SKM-1 (cell line): ENCODE measurements at regions not wholly inside any gene's neighbourhood (a gene's known extent, or its start where the extent isn't known, plus 50 kb on each side); places are given as distances from the start of the nearest gene placed in this dataset.

Source experiments
- DNase-seq: peaks from one replicate; lab custom pipeline; 2025; ENCODE audit not compliant: unreplicated experiment; lab: John Stamatoyannopoulos, UW

- no peak for DNase-seq
These were observed 652.8 kb upstream of the SOX11 start for GRCh38 chr2:5039241-5039975.

- no peak for DNase-seq
These were observed 651.6 kb upstream of the SOX11 start for GRCh38 chr2:5040571-5040970.

GRCh38 chr2:5041501-5041900 lies 650.7 kb upstream of the SOX11 start:
- DNase-seq = no peak

GRCh38 chr2:5042666-5043440 lies 649.3 kb upstream of the SOX11 start:
- DNase-seq = no peak

- no peak for DNase-seq
These were observed 640.9 kb upstream of the SOX11 start for GRCh38 chr2:5051300-5051699.

- no peak for DNase-seq
These were observed 639.3 kb upstream of the SOX11 start for GRCh38 chr2:5052905-5053304.

- DNase-seq = no peak
These were observed 634.3 kb upstream of the SOX11 start for GRCh38 chr2:5057891-5058351.

- no peak for DNase-seq
These were observed 631.2 kb upstream of the SOX11 start for GRCh38 chr2:5060956-5061355.

- DNase-seq = no peak
These were observed 627.5 kb upstream of the SOX11 start for GRCh38 chr2:5064687-5065086.

- no peak for DNase-seq
These were observed 624.4 kb upstream of the SOX11 start for GRCh38 chr2:5067816-5068215.

GRCh38 chr2:5070257-5070656 lies 621.9 kb upstream of the SOX11 start:
- no peak for DNase-seq

- DNase-seq = no peak
These were observed 617.5 kb upstream of the SOX11 start for GRCh38 chr2:5074733-5075132.

- no peak for DNase-seq
These were observed 615.6 kb upstream of the SOX11 start for GRCh38 chr2:5076599-5076998.

GRCh38 chr2:5077479-5078089 lies 614.6 kb upstream of the SOX11 start:
- no peak for DNase-seq

GRCh38 chr2:5083402-5083801 lies 608.8 kb upstream of the SOX11 start:
- no peak for DNase-seq

- DNase-seq = no peak
These were observed 602.8 kb upstream of the SOX11 start for GRCh38 chr2:5089409-5089808.

GRCh38 chr2:5093056-5093455 lies 599.1 kb upstream of the SOX11 start:
- no peak for DNase-seq

- DNase-seq = no peak
These were observed 598.7 kb upstream of the SOX11 start for GRCh38 chr2:5093518-5093917.

- DNase-seq = no peak
These were observed 598.0 kb upstream of the SOX11 start for GRCh38 chr2:5094192-5094591.

GRCh38 chr2:5098286-5098685 lies 593.9 kb upstream of the SOX11 start:
- no peak for DNase-seq

GRCh38 chr2:5102823-5103222 lies 589.4 kb upstream of the SOX11 start:
- no peak for DNase-seq

GRCh38 chr2:5111581-5111980 lies 580.6 kb upstream of the SOX11 start:
- DNase-seq = no peak
